ENCODE measurements at regions not wholly inside any gene's neighbourhood (a gene's known extent, or its start where the extent isn't known, plus 50 kb on each side); places are given as distances from the start of the nearest gene placed in this dataset.

DNA sequence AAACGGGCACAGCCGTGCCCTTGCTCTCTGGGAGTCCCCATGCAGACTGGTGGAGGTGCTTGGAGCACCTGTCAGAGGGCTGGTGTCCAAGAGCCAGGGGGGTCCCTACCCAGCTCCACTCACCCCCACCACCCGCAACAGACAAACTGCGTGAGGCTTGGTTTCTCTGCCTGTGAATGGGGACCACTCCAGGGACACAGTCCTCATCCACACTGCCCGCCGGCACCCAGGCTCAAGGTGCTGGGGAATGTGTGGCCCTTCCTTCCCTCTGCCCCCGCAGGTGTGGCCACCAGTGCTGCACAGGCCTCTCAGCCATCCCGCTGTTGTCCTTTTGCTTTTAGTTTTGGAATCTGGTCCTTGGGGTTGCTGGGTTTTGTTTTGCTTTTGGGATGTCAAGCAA is 136.5 kb upstream of the ZNF236 start:
- no peak for DNase-seq (ENCODE audit: low read depth)

DNA sequence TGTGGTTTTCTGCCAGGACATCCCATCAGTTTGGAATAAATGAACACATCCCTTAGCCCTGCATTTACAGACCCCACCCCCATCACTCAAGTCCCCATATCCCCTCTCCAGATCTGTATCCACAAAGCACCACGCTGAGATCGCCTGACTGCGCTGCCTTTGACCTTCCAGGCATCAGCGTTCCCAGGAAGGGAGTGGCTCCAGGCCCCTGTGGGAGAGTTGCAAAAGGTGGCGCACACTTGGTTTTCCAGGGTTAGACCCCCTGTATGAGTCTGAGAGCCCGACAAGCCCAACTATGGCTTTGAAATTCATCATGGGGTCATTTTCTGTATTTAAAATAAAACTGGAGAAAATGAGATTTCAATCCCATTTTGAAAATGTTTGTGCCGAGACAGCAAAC is 137.0 kb upstream of the ZNF236 start:
- no peak for DNase-seq (ENCODE audit: low read depth)

DNA sequence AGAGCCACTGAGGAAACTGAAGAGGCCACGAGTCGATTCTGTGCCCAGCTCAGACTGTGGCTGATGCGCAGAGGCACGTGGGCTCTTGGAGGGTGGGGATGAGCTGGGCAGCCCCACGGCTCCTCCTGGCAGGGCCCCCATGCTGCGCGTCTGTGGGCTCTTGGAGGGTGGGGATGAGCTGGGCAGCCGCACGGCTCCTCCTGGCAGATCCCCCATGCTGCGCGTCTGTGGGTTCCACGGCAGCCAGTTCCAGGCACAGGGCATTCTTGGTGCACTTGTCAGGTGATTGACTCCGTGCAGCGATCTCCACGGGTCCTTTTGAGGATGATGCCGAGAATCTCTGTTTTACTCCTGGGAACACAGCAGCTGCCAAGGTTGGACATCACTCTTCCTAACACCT is 138.1 kb upstream of the ZNF236 start:
- no peak for DNase-seq (ENCODE audit: low read depth)

DNA sequence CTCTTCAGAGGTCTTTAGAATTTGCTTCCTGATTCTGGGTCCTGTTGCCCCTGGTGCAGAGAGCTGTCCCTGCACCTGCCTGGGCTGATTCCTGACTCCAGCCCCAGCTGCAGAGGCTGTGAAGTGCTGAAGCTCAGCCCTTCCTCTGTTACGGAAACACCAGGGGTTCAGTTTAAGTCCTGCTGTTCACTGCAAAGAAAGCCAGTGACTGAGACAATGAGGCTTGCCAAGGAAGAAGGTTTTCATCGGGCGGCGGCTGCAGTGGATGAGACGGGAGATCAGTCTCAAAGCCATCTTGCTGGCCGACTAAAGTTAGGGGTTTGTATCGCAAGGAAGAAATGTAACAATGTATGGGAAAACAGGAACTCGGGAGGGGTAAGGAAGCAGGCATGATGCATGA is 142.4 kb upstream of the ZNF236 start:
- DNase-seq (ENCODE audit: low read depth), result no peak

DNA sequence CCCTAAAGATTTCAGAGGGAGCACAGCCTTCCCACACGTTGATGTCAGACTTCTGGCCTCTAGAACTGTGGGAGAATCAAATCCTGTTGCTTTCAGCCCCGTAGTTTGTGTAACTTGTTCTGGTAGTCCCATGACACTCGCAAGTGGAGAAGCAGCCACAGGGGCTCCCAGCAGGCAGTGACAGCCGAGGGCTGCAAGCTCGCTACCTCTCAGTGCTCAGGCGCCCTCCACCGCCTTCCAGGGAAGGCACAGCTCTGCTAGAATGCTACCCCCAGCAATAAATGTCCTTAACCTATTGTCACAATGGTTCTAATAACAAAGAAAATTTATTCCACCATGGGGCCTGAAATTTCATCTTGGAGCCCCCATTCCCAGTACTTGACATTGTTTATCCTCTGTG is 143.1 kb upstream of the ZNF236 start:
- DNase-seq (ENCODE audit: low read depth), result no peak

DNA sequence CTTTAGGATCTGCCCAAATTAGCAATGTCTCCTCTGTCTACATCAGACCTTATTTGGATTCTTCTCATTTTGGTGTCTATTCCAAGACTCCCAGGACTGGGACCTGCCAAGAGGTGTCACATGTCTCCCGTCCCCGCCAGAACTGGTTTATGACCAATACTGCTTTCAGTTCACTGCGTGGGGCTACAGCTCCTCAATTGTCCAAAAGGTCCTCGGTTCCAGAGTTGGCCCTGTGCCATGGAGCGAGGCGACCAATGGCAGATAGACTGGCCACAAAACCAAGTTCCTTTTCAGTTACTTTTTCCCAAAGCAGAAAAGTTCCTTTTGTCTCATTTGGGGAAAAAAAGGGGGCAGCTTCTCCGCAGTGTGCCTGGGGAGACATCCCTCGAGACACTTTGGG is 144.1 kb upstream of the ZNF236 start:
- DNase-seq (ENCODE audit: low read depth), result no peak

DNA sequence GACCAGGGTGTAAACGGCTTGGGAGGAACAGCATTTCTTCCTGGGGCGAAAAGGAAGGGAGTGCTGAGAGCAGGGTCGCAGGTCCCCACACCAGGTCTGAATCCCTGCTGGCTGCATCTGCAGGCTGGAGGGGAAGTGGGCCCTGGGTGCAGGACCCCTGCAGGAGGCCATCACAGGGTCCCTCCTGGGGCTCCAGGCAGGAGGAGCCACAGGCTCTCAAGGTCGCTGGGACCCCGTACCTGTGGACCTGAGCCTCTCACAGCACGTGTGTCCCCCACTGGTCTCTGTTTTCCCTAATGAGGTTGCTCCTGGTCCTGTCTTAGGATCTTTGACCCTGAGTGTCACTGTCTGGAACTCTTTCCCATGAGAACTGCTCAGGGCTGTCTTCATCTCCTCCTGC is 147.8 kb upstream of the ZNF236 start:
- no peak for DNase-seq (ENCODE audit: low read depth)

DNA sequence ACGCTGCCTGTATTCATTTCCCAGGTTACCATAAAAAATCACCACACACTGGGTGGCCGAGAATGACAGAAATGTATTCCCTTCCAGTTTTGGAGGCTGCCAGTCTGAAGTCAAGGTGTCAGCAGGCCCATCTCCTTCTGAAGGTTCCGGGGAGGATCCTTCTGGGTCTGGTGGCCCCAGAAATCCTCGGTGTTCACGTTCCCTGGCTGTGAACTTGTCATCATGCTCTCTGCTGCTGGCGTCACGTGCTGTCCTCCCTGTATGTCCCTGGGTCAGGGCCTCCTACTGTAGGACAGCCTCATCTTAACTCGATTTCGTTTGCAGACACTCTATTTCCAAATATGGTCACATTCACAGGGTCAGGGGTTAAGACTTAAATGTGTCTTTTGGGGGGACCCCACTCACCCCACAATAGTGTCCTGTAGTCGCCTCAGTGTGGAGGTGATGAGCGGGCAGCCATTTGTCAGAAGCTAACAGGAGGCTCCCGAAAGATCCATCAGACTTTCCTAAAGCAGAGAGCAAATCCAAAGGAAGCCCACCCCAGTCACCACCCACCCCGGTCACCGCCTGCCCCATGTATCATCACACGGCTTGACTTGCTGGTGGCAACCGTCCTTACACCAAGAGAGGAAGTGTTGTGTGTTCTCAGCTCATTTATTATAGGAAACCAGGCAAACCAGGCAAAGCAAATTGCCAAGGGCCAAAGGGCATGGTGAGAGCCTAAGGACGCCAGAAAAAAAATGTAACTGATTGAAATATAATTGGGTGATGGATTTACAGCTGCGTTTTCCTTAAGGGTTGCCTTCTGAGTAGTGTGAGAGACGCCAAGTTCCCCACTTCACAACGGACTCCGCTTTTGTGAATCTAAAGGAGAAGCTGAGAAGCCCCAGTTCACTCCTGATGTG is 148.8 kb upstream of the ZNF236 start:
- DNase-seq (ENCODE audit: low read depth), result no peak

DNA sequence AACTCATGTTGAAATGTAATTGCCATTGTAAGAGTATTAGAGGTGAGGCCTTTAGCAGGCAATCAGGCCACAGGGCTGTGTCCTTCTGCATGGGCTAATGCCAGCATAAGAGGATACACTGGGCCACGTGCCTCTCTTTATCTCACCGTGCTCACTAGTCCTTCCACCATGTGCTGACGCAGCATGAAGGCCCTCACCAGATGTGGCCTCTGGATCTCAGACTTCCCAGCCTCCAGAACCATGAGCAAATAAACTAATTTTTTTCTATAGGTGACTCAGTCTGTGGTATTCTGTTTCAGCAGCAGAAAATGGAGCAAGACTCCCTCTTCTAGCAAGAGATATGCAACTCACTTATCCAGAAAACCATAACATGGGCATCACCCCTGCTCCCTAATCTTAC is 149.7 kb upstream of the ZNF236 start:
- no peak for DNase-seq (ENCODE audit: low read depth)

DNA sequence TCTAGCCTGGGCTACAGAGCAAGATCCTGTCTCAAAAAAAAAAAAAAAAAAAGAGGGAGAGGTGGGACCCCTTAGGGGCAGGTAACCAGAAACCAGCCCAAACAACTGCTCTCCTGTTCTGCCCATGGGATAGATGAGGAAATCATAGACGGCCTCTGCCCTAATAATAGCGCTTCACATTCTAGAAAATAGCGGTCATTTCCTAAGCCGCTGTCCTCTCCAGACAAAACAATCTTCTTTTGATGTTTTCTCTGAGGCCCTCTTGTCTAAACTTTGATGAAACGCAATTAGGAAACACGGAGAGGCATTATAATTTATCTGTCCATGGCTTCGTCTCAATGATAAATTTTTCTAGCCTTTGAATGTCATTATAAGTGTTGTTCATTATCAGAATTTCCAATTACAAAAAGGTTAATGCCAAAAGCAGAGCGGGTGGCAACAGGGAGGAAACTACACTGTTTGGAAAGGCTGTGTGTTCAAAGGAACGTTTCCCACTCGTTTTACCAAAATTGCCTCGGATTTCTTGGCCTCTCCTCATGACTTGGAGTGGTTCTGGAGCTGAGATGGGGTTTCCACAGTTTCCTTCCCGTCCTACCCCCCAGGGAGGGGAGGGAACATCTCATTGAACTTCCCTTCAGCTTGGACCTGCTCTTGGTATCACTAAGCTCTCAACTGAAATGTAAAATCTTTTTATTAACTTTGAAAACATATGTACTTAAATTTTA is 151.6 kb upstream of the ZNF236 start:
- no peak for DNase-seq (ENCODE audit: low read depth)

DNA sequence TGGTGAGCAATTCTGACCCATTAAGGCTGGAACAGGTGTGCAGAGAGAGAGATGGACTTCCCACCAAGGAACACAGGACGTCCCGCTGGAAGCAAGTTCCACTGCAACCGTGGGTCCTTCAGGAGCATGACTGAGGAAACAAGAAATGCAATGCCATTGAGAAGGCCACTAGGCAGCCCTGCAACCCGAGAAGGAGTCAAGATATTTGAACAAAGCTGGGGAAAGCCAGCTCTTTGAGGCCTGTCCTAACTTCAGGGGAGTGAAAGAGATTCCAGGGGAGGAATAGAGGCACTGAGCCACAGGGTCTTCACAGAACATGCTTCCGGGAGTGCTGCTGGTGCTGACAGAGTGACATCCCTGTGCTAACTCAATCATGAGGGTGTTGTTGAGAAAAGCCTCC is 153.8 kb upstream of the ZNF236 start:
- DNase-seq (ENCODE audit: low read depth), result no peak

DNA sequence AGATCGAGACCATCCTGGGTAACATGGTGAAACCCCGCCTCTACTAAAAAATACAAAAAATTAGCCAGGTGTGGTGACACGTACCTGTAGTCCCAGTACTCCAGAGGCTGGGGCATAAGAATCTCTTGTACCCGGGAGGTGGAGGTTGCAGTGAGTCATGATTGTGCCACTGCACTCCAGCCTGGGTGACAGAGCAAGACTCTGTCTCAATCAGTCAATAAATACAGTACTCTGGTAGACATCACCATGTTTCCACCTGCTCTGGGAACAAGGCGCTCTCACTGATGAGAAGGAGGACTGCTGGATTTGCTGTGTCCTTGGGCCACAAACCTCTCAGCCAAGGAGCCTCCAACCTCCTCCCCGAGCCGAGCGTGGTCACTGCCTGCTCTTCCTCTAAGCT is 154.2 kb upstream of the ZNF236 start:
- DNase-seq (ENCODE audit: low read depth), result no peak

DNA sequence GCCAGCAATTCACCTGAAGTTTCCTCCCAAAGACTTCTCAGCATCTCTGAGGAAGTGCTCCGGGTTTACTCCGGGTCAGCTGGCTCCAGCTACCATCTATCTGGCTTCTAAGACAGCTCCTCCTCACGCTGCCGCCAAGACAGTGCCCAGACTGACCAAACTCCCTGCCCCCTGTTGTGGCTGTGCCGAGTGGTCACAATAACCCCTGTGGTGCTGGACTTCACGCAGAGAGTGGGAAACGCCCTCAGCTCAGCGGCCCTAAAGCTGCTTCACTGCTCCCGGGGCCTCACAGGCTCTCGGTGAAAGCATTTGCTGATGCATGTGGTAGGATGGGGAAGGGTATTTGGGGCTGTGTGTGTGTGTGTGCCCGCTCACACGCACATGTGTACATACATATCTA is 154.8 kb upstream of the ZNF236 start:
- DNase-seq (ENCODE audit: low read depth), result no peak

DNA sequence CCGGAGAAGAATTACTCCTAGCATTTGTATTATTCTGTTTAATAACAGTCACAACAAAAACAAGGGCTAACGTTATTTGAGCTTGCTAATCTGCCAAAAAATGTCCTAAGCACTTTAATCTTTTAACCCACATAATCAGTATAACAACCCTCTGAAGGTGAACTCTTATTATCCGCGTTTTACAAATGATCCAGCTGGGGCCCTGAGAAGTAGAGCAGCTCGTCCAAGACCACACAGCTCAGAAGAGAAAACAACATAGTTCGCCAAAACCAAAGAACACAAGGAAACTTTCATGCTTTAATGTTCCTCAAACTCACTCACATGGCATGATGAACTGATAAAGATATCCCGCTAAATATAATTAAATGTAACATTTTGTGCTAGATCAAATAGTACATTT is 159.7 kb upstream of the ZNF236 start:
- no peak for DNase-seq (ENCODE audit: low read depth)

DNA sequence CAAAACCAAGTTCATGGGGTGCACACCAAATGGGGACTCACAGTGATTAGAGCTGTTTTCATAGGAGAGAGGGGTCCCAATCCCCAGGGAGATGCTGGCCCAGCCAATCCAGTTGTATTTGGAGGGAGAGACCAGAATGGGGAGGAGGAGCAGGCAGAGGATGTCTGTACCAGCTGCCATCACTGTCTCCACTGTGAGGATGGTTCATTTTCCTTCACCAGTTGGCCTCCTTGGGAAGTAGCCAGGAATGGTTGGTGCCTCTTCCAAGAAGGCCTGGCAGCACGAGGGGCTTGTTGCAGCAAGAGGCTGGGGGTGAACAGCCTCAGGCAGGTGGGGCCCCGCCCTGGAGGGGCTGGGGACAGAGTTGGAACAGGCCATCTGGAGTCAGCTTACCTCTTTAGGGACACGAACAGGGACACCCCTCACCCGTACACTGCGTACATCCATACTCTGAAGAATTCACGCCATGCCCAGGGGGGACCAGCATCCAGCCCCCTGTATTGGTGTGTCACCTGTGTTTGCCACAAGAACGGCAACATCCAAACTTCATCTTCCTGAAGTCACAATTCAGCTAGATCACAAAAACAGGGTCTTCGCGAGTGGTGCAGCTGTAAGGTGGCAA is 161.7 kb upstream of the ZNF236 start:
- no peak for DNase-seq (ENCODE audit: low read depth)

DNA sequence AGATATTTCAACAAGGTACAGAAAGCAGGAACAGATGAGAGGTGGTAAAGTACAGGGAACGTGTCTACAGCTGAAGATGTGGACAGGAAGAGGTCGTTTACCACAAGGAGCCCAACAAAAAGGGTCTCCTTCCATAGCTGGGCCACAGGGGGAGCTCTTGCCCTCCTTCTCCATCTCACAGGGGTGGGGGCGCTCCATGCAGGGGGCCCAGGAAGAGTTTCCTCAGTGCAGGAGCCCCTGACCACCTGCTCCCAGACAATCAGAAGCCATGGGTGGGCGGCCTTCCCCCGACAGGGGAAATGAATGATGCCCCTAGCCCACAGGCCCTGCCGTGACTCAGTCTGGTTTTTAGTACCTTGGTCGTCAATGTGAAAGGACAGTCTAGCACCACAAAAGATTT is 163.6 kb upstream of the ZNF516 start:
- DNase-seq (ENCODE audit: low read depth), result no peak

DNA sequence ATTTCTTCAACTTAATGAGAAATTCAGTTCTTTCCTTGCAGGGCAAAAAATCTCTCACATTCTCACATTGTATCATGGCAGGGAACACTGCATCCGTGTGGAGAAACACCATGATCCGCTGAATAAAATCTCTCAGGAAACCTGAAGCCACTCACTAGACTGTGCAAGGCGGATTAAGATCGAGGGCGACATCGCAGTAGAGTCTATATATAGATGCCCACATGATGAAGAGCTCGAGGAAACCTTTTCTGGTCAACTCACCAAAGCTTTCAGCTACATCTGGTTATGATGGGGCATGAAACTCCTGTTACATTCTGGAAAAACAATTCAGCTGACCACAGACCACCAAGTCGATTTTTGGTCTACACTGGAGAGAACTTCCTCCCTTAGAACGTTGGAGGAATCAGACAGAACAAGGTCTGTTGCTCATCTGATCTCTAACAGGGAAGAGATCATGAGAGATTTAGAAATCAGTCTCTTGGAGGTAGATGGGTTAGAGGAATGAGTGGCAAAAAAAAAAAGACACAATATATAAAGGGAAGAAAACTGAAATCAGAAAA is 162.9 kb upstream of the ZNF516 start:
- no peak for DNase-seq (ENCODE audit: low read depth)

DNA sequence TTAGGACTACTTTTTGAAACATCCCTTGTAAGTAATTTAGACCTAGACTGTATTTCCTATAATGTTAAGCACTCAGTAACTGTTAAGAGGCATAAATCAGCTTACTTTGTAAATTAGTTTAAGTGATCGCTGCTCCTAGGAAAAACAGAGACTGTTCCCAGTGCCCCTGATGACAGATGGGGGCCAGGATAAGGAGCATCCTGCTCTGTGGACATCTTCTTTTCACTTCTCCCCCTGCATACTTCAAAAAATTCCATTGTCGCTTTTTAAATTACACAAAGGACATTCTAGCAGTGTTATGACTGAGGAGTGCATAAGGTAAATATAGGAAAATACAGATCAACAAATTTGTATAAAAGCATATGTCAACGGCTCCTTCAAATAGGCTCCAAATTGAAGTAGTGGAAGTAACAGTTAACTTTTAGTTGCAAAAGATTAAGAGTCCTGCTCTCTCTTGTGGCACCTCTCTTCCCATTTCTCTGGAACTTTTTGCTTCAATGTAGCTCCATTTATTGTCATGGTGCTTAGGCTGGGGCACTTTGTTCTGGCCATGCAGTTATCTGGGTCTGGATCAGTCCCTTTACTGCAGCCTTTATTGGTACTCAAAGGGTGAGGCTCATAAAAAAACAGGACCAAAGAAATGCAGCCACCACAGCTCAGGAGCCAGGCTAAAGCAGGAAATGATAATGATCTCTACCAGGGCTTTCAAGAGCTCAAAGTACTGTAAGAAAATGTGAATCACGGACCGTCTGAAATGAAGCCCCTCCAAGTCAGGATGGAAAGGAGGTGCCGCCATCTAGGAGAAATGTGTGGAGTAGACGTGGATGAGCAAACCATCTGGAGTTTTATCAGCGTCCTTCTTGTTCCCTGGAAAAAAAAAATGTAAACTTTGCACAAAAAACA is 162.1 kb upstream of the ZNF516 start:
- DNase-seq (ENCODE audit: low read depth), result no peak

DNA sequence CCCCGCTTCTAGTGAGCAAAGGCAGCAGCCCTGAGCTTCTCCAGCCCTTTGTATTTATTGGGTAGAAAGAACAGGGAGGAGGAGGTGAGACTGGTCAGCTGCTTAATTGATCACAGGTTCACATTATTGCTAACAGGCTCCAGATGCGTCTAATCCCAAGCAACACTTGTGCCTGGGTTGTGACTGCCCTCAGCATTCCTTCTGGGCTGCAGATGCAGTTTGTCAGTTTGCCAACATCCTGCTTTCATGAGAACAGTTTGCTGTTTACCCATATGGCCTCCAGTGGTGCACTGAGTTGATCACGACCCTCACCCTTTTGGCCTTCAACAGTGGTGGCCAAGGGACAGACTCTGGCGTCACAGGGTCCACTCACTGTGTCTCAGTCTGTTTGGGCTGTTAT is 159.5 kb upstream of the ZNF516 start:
- no peak for DNase-seq (ENCODE audit: low read depth)

DNA sequence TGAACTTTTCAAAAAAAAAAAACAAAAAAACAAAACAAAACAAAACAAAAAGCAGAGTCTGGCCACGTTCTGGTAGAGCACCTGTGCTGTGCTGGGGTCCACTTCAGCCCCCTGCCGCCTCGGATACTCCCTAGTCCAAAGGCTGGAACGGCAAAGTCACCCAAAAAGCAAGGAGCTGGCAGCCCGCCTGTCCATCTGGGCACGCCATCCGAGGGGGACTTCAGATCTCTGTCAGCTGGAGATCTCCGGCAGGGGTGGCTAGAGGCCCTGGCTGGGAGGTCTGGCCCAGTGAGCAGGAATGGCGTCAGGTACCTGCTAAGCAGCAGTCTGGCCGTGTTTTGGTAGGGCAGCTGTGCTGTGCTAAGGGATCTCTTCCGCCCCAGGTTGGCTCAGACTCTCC is 152.3 kb upstream of the ZNF516 start:
- no peak for DNase-seq (ENCODE audit: low read depth)

DNA sequence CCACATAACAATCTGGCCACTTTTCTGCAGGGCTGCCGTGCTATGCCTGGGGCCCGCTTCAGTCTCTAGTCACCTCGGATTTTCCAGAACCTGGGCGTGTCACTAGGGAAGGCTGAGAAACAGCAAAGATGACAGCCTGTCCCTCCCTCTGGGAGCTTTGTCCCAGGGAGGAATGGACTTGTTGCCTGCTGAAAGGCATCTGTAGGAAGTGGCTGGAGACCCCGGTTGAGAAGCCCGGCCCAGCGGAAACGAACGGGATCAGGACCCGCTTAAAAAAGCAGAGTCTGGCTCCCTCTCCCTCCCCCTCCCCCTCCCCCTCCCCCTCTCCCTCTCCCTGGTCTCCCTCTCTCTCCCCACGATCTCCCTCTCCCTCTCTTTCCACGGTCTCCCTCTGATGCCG is 149.5 kb upstream of the ZNF516 start:
- DNase-seq (ENCODE audit: low read depth), result no peak

DNA sequence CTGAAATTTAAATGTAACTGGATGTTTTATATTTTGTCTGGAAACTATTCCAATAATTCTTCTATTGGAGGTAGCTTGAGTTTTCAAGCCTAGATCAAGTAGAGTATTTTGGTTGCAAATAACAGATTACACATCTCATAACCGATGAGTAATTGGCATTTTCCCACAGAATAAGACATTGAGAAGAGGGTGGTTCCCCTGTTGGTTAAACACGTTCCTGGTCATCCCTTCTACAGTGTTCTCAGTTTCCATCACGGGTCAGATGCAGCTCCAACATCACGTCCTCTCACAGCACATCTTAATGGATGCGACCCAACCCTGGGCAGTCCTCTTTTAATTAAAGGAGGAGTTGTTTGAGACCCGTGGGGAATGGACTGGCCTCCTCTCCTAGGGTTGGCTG is 149.0 kb upstream of the ZNF516 start:
- no peak for DNase-seq (ENCODE audit: low read depth)
